GM23338 (cell line): ENCODE measurements at regions not wholly inside any gene's neighbourhood (a gene's known extent, or its start where the extent isn't known, plus 50 kb on each side); places are given as distances from the start of the nearest gene placed in this dataset.

Experiments
- ATAC-seq: fragments of 200-7000 bp; cut with Tn5 transposase; 3 replicates; pipeline ENCODE4 v1.9.1; 2020
- DNase-seq: peaks from one replicate; pipeline ENCODE4 v3.0.0-alpha.2; 2015; ENCODE audit warnings: low spot score
- H2AFZ ChIP-seq: fragments of 200-600 bp; sonication (generic); 2 replicates; pipeline ENCODE4 v1.8.0; 2016; ENCODE audit warnings: antibody characterized with exemption, mild to moderate bottlenecking, moderate library complexity
- H3F3A ChIP-seq: fragments of 200-600 bp; sonication (generic); replicated peaks from 2 replicates; pipeline ENCODE4 v1.8.0; 2017; ENCODE audit warnings: antibody characterized with exemption, mixed run types, low read depth
- H3K27ac ChIP-seq: fragments of 200-600 bp; sonication (generic); 2 replicates; pipeline ENCODE4 v1.6.1; 2016; ENCODE audit warnings: low read depth
- H3K27me3 ChIP-seq: fragments of 200-600 bp; sonication (generic); 2 replicates; pipeline ENCODE4 v1.8.0; 2016; ENCODE audit warnings: mild to moderate bottlenecking, mixed run types, moderate library complexity; ENCODE audit not compliant: insufficient read depth
- H3K36me3 ChIP-seq: fragments of 200-600 bp; sonication (generic); 2 replicates; pipeline ENCODE4 v1.8.0; 2016; ENCODE audit warnings: mild to moderate bottlenecking; ENCODE audit not compliant: insufficient read depth
- H3K4me1 ChIP-seq: fragments of 200-600 bp; sonication (generic); 2 replicates; pipeline ENCODE4 v1.8.0; 2016; ENCODE audit warnings: mild to moderate bottlenecking, moderate library complexity; ENCODE audit not compliant: insufficient read depth
- H3K4me2 ChIP-seq: fragments of 200-600 bp; sonication (generic); 2 replicates; pipeline ENCODE4 v1.7.1; 2017; ENCODE audit warnings: mixed run types
- H3K4me3 ChIP-seq: fragments of 200-600 bp; sonication (generic); 2 replicates; pipeline ENCODE4 v1.6.1; 2016; ENCODE audit warnings: mixed run types
- H3K79me2 ChIP-seq: fragments of 200-600 bp; sonication (generic); replicated peaks from 2 replicates; pipeline ENCODE4 v1.8.0; 2017; ENCODE audit warnings: mild to moderate bottlenecking; ENCODE audit not compliant: insufficient read depth
- H3K9me2 ChIP-seq: fragments of 200-600 bp; sonication (generic); 2 replicates; pipeline ENCODE4 v1.8.0; 2017; ENCODE audit not compliant: insufficient read depth
- H4K20me1 ChIP-seq: fragments of 200-600 bp; sonication (generic); replicated peaks from 2 replicates; pipeline ENCODE4 v1.8.0; 2017; ENCODE audit warnings: mild to moderate bottlenecking; ENCODE audit not compliant: insufficient read depth
- H3K27ac Mint-ChIP-seq: 2 replicates; pipeline ENCODE4 v1.8.0; 2020; ENCODE audit warnings: inconsistent platforms, mild to moderate bottlenecking, moderate library complexity, mixed read lengths
- H3K27me3 Mint-ChIP-seq: 3 replicates; pipeline ENCODE4 v1.8.0; 2022; ENCODE audit warnings: low read depth, mild to moderate bottlenecking, moderate library complexity, mixed read lengths, inconsistent platforms; ENCODE audit not compliant: insufficient read depth, poor library complexity
- H3K36me3 Mint-ChIP-seq: 3 replicates; pipeline ENCODE4 v1.8.0; 2021; ENCODE audit warnings: low read depth, mild to moderate bottlenecking, inconsistent platforms, moderate library complexity, mixed read lengths
- H3K4me1 Mint-ChIP-seq: 3 replicates; pipeline ENCODE4 v1.8.0; 2020; ENCODE audit warnings: mild to moderate bottlenecking, inconsistent platforms, mixed read lengths
- H3K4me3 Mint-ChIP-seq: 3 replicates; pipeline ENCODE4 v1.8.0; 2021; ENCODE audit warnings: moderate library complexity, mild to moderate bottlenecking, inconsistent platforms, mixed read lengths
- H3K9me3 Mint-ChIP-seq: 3 replicates; pipeline ENCODE4 v1.8.0; 2020; ENCODE audit warnings: moderate library complexity, mild to moderate bottlenecking, inconsistent platforms, mixed read lengths
- CREB1 ChIP-seq: fragments of 250-450 bp; sonication (Bioruptor Pico); IDR thresholded peaks from 2 replicates; pipeline ENCODE4 v1.5.0; 2020; ENCODE audit warnings: low read depth, mild to moderate bottlenecking, moderate library complexity
- CTCF ChIP-seq, 2 experiments: fragments of 200-600 bp in 1 of 2; sonication (generic) in 1 of 2; conservative IDR thresholded peaks; 2 replicates each; pipeline versions ENCODE4 v1.5.1 to v1.6.1; 2016 to 2017; ENCODE audit warnings: antibody characterized with exemption in 2 of 2, low read depth in 2 of 2, mild to moderate bottlenecking in 2 of 2, moderate library complexity in 1 of 2
- ETS1 ChIP-seq: IDR thresholded peaks from 2 replicates; pipeline ENCODE4 v1.6.1; 2016; ENCODE audit warnings: antibody characterized with exemption
- EZH2 ChIP-seq: fragments of 200-600 bp; sonication (generic); IDR thresholded peaks from one replicate; pipeline ENCODE4 v1.8.0; 2017; ENCODE audit warnings: antibody characterized with exemption, mild to moderate bottlenecking, low read depth; ENCODE audit not compliant: unreplicated experiment
- EZH2phosphoT487 ChIP-seq: fragments of 200-600 bp; sonication (generic); IDR thresholded peaks from one replicate; pipeline ENCODE4 v1.8.1; 2018; ENCODE audit warnings: antibody characterized with exemption; ENCODE audit not compliant: unreplicated experiment
- JUNB ChIP-seq: IDR thresholded peaks from one replicate; pipeline ENCODE4 v1.6.1; 2016; ENCODE audit warnings: antibody characterized with exemption; ENCODE audit not compliant: unreplicated experiment
- NANOG ChIP-seq: IDR thresholded peaks from 2 replicates; pipeline ENCODE4 v1.6.1; 2016; ENCODE audit warnings: antibody characterized with exemption, borderline replicate concordance
- REST ChIP-seq: IDR thresholded peaks from one replicate; pipeline ENCODE4 v1.6.1; 2018; ENCODE audit warnings: antibody characterized with exemption; ENCODE audit not compliant: unreplicated experiment
- STAT1 ChIP-seq: IDR thresholded peaks from one replicate; pipeline ENCODE4 v1.6.1; 2016; ENCODE audit warnings: antibody characterized with exemption; ENCODE audit not compliant: unreplicated experiment
- ZNF114 ChIP-seq: fragments of 250-450 bp; sonication (Bioruptor Pico); IDR thresholded peaks from 2 replicates; pipeline ENCODE4 v1.5.0; 2020; ENCODE audit warnings: mild to moderate bottlenecking, moderate library complexity
- ZNF331 ChIP-seq: fragments of 250-450 bp; sonication (Bioruptor Pico); IDR thresholded peaks from 2 replicates; pipeline ENCODE4 v1.5.0; 2020; ENCODE audit warnings: low read depth, mild to moderate bottlenecking, moderate library complexity
- ZNF462 ChIP-seq: fragments of 250-450 bp; sonication (Bioruptor Pico); IDR thresholded peaks from 2 replicates; pipeline ENCODE4 v1.5.0; 2020; ENCODE audit warnings: mild to moderate bottlenecking, moderate library complexity

GRCh38 chr1:56222914-56223540 is 356.3 kb downstream of the PLPP3 start:
- Mint-ChIP-seq H3K9me3 (no peaks in the 10 kb centered on the region), H3K27me3 (no peaks in the 10 kb centered on the region), H3K4me1 (peaks cover 7% of the 10 kb centered on the region), H3K4me3 (no peak overlapping the region), H3K36me3 (no peaks in the 10 kb centered on the region), H3K27ac (no peak overlapping the region)
- TF ChIP-seq ZNF114 (CRISPR knock-in tag) (no peak), REST (no peak), NANOG (no peak), JUNB (no peak), EZH2 (no peak), EZH2phosphoT487 (no peak), CTCF (conservative IDR thresholded peaks at IDR 0.05; ENCODE audit: low read depth in 2 of 2) (no peak), ZNF331 (no peak), ZNF462 (CRISPR knock-in tag) (no peak), ETS1 (no peak), STAT1 (no peak), CREB1 (CRISPR knock-in tag) (no peak)
- Histone ChIP-seq H2AFZ (no peak overlapping the region), H4K20me1 (no peaks in the 10 kb centered on the region), H3F3A (no peaks in the 10 kb centered on the region), H3K36me3 (no peaks in the 10 kb centered on the region), H3K4me2 (no peak overlapping the region), H3K27me3 (no peaks in the 10 kb centered on the region), H3K79me2 (no peaks in the 10 kb centered on the region), H3K9me2 (peaks cover 11% of the 10 kb centered on the region), H3K4me1 (peaks cover 7% of the 10 kb centered on the region; the same call in 1 of the 2 replicates), H3K27ac (no peak overlapping the region), H3K4me3 (no peak overlapping the region)
- no peak for DNase-seq
- no peak for ATAC-seq
